ENCODE measurements at regions not wholly inside any gene's neighbourhood (a gene's known extent, or its start where the extent isn't known, plus 50 kb on each side); places are given as distances from the start of the nearest gene placed in this dataset.
"Not testable (repeated sequence)": the region's sequence is repeated elsewhere in the genome, so short reads cannot be mapped to it uniquely, and the experiment has no call there.

- Histone ChIP-seq H3K9ac (ENCODE audit: low read depth, low read length) (no peak overlapping the region), H3K36me3 (ENCODE audit: control insufficient read depth, insufficient read depth, low read length) (no peaks in the 10 kb centered on the region), H3K27me3 (ENCODE audit: control insufficient read depth, insufficient read depth, low read length) (no peaks in the 10 kb centered on the region), H3K4me1 (ENCODE audit: control insufficient read depth, insufficient read depth, low read length) (peaks cover 9% of the 10 kb centered on the region), H3K9me3 (ENCODE audit: control insufficient read depth, insufficient read depth, low read length) (no peaks in the 10 kb centered on the region), H3K4me3 (ENCODE audit: low read depth, low read length) (no peak overlapping the region)
Observed at GRCh38 chr3:64363842-64364241, 138.6 kb upstream of the PRICKLE2 start.

DNA sequence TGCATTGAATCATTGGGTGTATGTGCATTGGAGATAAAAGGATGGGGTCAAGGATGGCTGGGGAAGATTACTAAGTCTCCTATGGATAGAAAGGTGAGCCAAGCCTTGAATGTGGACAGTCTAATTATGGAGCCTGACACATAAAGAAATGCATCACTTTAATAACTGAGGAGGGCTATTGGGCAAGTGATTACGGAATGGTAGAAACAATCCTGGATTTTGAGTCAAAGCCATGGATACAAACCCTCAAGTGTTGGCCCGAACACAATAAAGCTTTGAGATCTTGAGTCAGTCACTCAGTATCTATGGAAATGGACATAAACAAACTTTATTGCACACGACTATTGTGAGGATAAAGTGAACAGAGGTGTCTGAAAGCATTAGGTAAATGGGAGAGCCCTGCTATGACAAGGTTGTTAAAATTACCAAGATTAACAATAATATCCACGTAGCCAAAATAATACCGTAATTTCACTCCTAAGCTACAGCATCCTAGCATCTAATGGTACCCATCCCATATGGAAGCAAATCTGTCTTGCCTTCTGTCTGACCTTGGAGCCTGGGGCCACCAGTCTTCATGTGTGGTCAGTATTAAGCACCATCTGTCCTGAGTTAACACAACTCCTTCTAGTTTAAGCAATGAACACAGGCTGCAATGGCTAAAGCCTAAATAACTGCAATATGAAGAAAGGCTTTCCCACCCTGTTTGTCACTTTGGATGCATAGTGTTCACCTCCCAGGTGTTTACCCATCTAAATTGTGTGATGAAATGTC, 136.9 kb upstream of the PRICKLE2 start:
- Histone ChIP-seq H3K36me3 (ENCODE audit: control insufficient read depth, insufficient read depth, low read length) (no peaks in the 10 kb centered on the region), H3K9ac (ENCODE audit: low read depth, low read length) (no peak overlapping the region), H3K27me3 (ENCODE audit: control insufficient read depth, insufficient read depth, low read length) (no peaks in the 10 kb centered on the region), H3K4me3 (ENCODE audit: low read depth, low read length) (no peak overlapping the region), H3K4me1 (ENCODE audit: control insufficient read depth, insufficient read depth, low read length) (peaks cover 9% of the 10 kb centered on the region), H3K9me3 (ENCODE audit: control insufficient read depth, insufficient read depth, low read length) (no peaks in the 10 kb centered on the region)

- not testable (repeated sequence) for H3K4me1 ChIP-seq (ENCODE audit: control insufficient read depth, insufficient read depth, low read length); H3K9ac ChIP-seq (ENCODE audit: low read depth, low read length); H3K4me3 ChIP-seq (ENCODE audit: low read depth, low read length); H3K36me3 ChIP-seq (ENCODE audit: control insufficient read depth, insufficient read depth, low read length); H3K27me3 ChIP-seq (ENCODE audit: control insufficient read depth, insufficient read depth, low read length); H3K9me3 ChIP-seq (ENCODE audit: control insufficient read depth, insufficient read depth, low read length)
Observed at GRCh38 chr3:64361036-64361435, 135.8 kb upstream of the PRICKLE2 start.

DNA sequence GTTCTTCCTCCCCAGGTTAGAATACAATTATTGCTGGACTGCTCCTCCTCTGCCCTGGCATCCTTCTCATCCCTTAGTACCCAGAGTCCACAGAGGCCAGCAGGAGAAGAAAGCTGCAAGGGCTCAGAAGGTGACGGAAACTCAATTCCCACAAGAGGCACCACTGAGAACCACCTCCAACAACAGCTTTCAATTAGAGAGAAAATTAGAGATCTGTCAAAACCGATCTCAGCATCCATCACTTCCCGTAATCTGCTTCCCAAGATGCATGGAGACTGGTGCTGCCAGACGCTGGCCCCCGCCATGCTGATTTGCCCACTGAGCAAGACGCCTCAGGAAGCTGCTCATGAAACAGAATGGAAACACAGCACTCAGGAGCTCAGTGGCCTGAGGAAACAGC, 135.0 kb upstream of the PRICKLE2 start:
- peaks cover 13% of the 10 kb centered on the region for H3K4me1 ChIP-seq (ENCODE audit: control insufficient read depth, insufficient read depth, low read length)
- H3K9ac ChIP-seq (ENCODE audit: low read depth, low read length): no peak overlapping the region

GRCh38 chr3:64359735-64360134, 134.5 kb upstream of the PRICKLE2 start:
- Histone ChIP-seq H3K9ac (ENCODE audit: low read depth, low read length) (no peak overlapping the region), H3K36me3 (ENCODE audit: control insufficient read depth, insufficient read depth, low read length) (no peaks in the 10 kb centered on the region), H3K9me3 (ENCODE audit: control insufficient read depth, insufficient read depth, low read length) (no peaks in the 10 kb centered on the region), H3K4me1 (ENCODE audit: control insufficient read depth, insufficient read depth, low read length) (peaks cover 15% of the 10 kb centered on the region), H3K4me3 (ENCODE audit: low read depth, low read length) (no peak overlapping the region), H3K27me3 (ENCODE audit: control insufficient read depth, insufficient read depth, low read length) (no peaks in the 10 kb centered on the region)

More for the DNA sequence above, 135.0 kb upstream of the PRICKLE2 start:
- Histone ChIP-seq H3K36me3 (ENCODE audit: control insufficient read depth, insufficient read depth, low read length) (no peaks in the 10 kb centered on the region), H3K9me3 (ENCODE audit: control insufficient read depth, insufficient read depth, low read length) (no peaks in the 10 kb centered on the region), H3K27me3 (ENCODE audit: control insufficient read depth, insufficient read depth, low read length) (no peaks in the 10 kb centered on the region), H3K4me3 (ENCODE audit: low read depth, low read length) (no peak overlapping the region)

DNA sequence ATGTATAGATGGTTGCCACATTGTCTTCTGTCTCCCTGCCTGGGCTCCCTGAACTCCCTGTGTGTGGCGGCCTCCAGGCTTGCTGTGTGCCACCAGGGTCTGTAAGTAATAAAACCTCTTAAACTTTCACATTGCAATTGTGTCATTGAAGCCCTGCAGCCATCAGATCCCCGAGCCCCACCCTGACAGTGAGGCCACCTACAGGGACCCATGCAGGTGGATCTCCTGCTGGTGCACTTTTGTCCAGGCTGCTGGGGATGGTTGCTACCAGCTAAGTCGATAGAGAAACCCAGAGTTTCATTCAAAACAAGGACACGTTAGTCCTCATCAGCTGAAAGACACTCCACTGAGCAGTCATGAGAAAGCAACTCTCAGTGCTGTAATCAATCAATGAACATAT, 133.6 kb upstream of the PRICKLE2 start:
- Histone ChIP-seq H3K4me1 (ENCODE audit: control insufficient read depth, insufficient read depth, low read length) (peaks cover 12% of the 10 kb centered on the region), H3K4me3 (ENCODE audit: low read depth, low read length) (no peak overlapping the region), H3K9ac (ENCODE audit: low read depth, low read length) (no peak overlapping the region), H3K27me3 (ENCODE audit: control insufficient read depth, insufficient read depth, low read length) (no peaks in the 10 kb centered on the region), H3K9me3 (ENCODE audit: control insufficient read depth, insufficient read depth, low read length) (no peaks in the 10 kb centered on the region), H3K36me3 (ENCODE audit: control insufficient read depth, insufficient read depth, low read length) (no peaks in the 10 kb centered on the region)

- H3K4me1 ChIP-seq (ENCODE audit: control insufficient read depth, insufficient read depth, low read length): peaks cover 10% of the 10 kb centered on the region
- H3K27me3 ChIP-seq (ENCODE audit: control insufficient read depth, insufficient read depth, low read length): no peaks in the 10 kb centered on the region
- H3K4me3 ChIP-seq (ENCODE audit: low read depth, low read length): no peak overlapping the region
- no peak overlapping the region for H3K9ac ChIP-seq (ENCODE audit: low read depth, low read length)
- no peaks in the 10 kb centered on the region for H3K36me3 ChIP-seq (ENCODE audit: control insufficient read depth, insufficient read depth, low read length)
- H3K9me3 ChIP-seq (ENCODE audit: control insufficient read depth, insufficient read depth, low read length): no peaks in the 10 kb centered on the region
Observed at GRCh38 chr3:64358176-64358575, 132.9 kb upstream of the PRICKLE2 start.

- Histone ChIP-seq H3K36me3 (ENCODE audit: control insufficient read depth, insufficient read depth, low read length) (no peaks in the 10 kb centered on the region), H3K4me3 (ENCODE audit: low read depth, low read length) (no peak overlapping the region), H3K27me3 (ENCODE audit: control insufficient read depth, insufficient read depth, low read length) (no peaks in the 10 kb centered on the region)
Observed at GRCh38 chr3:64357481-64357880, 132.2 kb upstream of the PRICKLE2 start.

GRCh38 chr3:64355401-64355807, 130.1 kb upstream of the PRICKLE2 start:
- H3K4me3 ChIP-seq (ENCODE audit: low read depth, low read length): no peak overlapping the region
- H3K4me1 ChIP-seq (ENCODE audit: control insufficient read depth, insufficient read depth, low read length): peaks cover 10% of the 10 kb centered on the region
- H3K9ac ChIP-seq (ENCODE audit: low read depth, low read length): no peak overlapping the region

More at GRCh38 chr3:64357481-64357880, 132.2 kb upstream of the PRICKLE2 start:
- no peak overlapping the region for H3K9ac ChIP-seq (ENCODE audit: low read depth, low read length)
- no peaks in the 10 kb centered on the region for H3K9me3 ChIP-seq (ENCODE audit: control insufficient read depth, insufficient read depth, low read length)
- peaks cover 10% of the 10 kb centered on the region for H3K4me1 ChIP-seq (ENCODE audit: control insufficient read depth, insufficient read depth, low read length)

DNA sequence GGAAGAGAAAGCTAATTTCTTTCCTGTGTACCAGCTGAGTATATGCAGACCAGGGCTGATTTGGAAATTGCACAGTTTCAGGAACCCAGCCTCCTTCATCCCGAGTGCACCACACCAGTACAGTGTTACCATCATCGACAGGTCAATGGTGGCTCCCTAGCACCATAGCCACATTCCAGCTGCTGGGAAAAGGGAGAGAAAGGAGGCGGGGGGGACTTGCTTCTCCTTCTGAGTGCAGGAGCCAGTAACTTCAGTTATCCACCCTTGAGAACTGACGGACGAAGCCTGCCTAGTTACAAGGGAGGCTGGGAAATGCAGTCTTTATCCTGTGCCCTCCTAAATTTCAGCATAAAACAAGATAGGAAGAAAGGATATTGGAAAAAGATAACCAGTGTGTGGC, 129.7 kb upstream of the PRICKLE2 start:
- Histone ChIP-seq H3K36me3 (ENCODE audit: control insufficient read depth, insufficient read depth, low read length) (no peaks in the 10 kb centered on the region), H3K27me3 (ENCODE audit: control insufficient read depth, insufficient read depth, low read length) (no peaks in the 10 kb centered on the region), H3K9ac (ENCODE audit: low read depth, low read length) (no peak overlapping the region), H3K4me1 (ENCODE audit: control insufficient read depth, insufficient read depth, low read length) (peaks cover 10% of the 10 kb centered on the region), H3K4me3 (ENCODE audit: low read depth, low read length) (no peak overlapping the region), H3K9me3 (ENCODE audit: control insufficient read depth, insufficient read depth, low read length) (no peaks in the 10 kb centered on the region)

More at GRCh38 chr3:64355401-64355807, 130.1 kb upstream of the PRICKLE2 start:
- H3K27me3 ChIP-seq (ENCODE audit: control insufficient read depth, insufficient read depth, low read length): no peaks in the 10 kb centered on the region
- no peaks in the 10 kb centered on the region for H3K36me3 ChIP-seq (ENCODE audit: control insufficient read depth, insufficient read depth, low read length)
- H3K9me3 ChIP-seq (ENCODE audit: control insufficient read depth, insufficient read depth, low read length): no peaks in the 10 kb centered on the region

- no peaks in the 10 kb centered on the region for H3K36me3 ChIP-seq (ENCODE audit: control insufficient read depth, insufficient read depth, low read length)
- H3K27me3 ChIP-seq (ENCODE audit: control insufficient read depth, insufficient read depth, low read length): no peaks in the 10 kb centered on the region
- no peak overlapping the region for H3K9ac ChIP-seq (ENCODE audit: low read depth, low read length)
- H3K4me1 ChIP-seq (ENCODE audit: control insufficient read depth, insufficient read depth, low read length): peaks cover 9% of the 10 kb centered on the region
- no peak overlapping the region for H3K4me3 ChIP-seq (ENCODE audit: low read depth, low read length)
- no peaks in the 10 kb centered on the region for H3K9me3 ChIP-seq (ENCODE audit: control insufficient read depth, insufficient read depth, low read length)
Observed at GRCh38 chr3:64354221-64354620, 129.0 kb upstream of the PRICKLE2 start.

GRCh38 chr3:64353226-64353625, 128.0 kb upstream of the PRICKLE2 start:
- Histone ChIP-seq H3K27me3 (ENCODE audit: control insufficient read depth, insufficient read depth, low read length) (no peaks in the 10 kb centered on the region), H3K4me3 (ENCODE audit: low read depth, low read length) (no peak overlapping the region), H3K9ac (ENCODE audit: low read depth, low read length) (no peak overlapping the region), H3K4me1 (ENCODE audit: control insufficient read depth, insufficient read depth, low read length) (peaks cover 6% of the 10 kb centered on the region), H3K9me3 (ENCODE audit: control insufficient read depth, insufficient read depth, low read length) (no peaks in the 10 kb centered on the region), H3K36me3 (ENCODE audit: control insufficient read depth, insufficient read depth, low read length) (no peaks in the 10 kb centered on the region)

Data from iPS-15b (cell line).